Large intestine (tissue), 3 donors: ENCODE measurements at regions not wholly inside any gene's neighbourhood (a gene's known extent, or its start where the extent isn't known, plus 50 kb on each side); places are given as distances from the start of the nearest gene placed in this dataset.
"Not testable (repeated sequence)": the region's sequence is repeated elsewhere in the genome, so short reads cannot be mapped to it uniquely, and the experiment has no call there.

Source experiments
- DNase-seq, 2 donors: peaks; one replicate each; pipeline versions ENCODE4 v3.0.0 to v3.0.0-alpha.2; 2013
- H3K27ac ChIP-seq: one replicate; pipeline ENCODE4 v1.5.1; 2013; ENCODE audit warnings: low read length
- H3K27me3 ChIP-seq: 2 replicates; pipeline ENCODE4 v1.6.1; 2013; ENCODE audit warnings: low read length; ENCODE audit not compliant: control insufficient read depth, insufficient read depth
- H3K36me3 ChIP-seq: 2 replicates; pipeline ENCODE4 v1.6.1; 2013; ENCODE audit warnings: low read length; ENCODE audit not compliant: control insufficient read depth, insufficient read depth
- H3K4me1 ChIP-seq: one replicate; pipeline ENCODE4 v1.6.1; 2013; ENCODE audit warnings: low read length; ENCODE audit not compliant: control insufficient read depth, insufficient read depth
- H3K4me3 ChIP-seq: one replicate; pipeline ENCODE4 v1.5.1; 2013; ENCODE audit warnings: low read length
- H3K9me3 ChIP-seq: one replicate; pipeline ENCODE4 v1.6.1; 2013; ENCODE audit warnings: mild to moderate bottlenecking, low read depth, low read length, moderate library complexity; ENCODE audit not compliant: control insufficient read depth
- WGBS: methylation state at CpG from one replicate; pipeline ENCODE4 v1.1.5; 2013; ENCODE audit warnings: low lambda C conversion rate; ENCODE audit not compliant: insufficient coverage; 5-methylcytosine and 5-hydroxymethylcytosine counted together

GRCh38 chr2:113823716-113824595 lies 65.9 kb upstream of the ACTR3 start:
- Histone ChIP-seq H3K36me3 (no peaks in the 10 kb centered on the region), H3K4me3 (no peak overlapping the region), H3K9me3 (no peaks in the 10 kb centered on the region), H3K27ac (no peak overlapping the region), H3K27me3 (no peaks in the 10 kb centered on the region), H3K4me1 (peaks cover 13% of the 10 kb centered on the region)
- WGBS = 100% methylated on average over 1 of the region's 4 CpGs
- no peak for DNase-seq

DNA sequence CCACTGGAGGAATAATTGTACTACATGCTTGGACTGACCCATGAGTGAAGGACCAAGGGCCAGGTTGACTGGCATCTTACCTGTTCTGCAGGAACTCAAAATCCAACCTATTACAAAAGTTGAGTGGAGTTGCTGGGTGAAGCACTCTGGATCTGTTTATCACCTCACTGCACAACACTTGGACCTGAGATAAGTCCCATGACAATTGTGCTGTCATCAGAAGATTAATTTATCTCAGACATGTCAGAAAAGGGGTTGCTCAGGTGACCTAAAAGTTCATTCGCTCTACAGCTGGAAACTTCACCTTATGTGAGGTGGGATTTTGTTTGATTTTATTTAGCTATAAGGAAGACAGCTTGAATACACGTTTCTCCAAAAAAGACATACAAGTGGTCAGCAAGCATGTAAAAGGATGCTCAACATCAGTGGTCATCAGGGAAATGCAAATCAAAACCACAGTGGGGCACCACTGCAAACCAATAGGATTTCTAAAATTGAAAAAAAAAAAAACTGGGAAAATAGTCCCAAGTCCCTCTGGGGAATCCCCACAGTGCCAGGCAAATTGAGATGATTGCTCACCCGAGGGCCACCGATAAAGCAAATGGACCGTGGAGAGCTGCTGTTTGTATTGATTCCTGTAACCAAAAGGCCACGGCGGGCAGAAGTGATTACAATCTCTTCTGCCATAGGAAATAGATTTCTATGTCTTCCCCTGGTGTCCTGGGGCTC lies 65.8 kb upstream of the SLC35F5 start:
- Histone ChIP-seq H3K9me3 (no peaks in the 10 kb centered on the region), H3K4me1 (peaks cover 15% of the 10 kb centered on the region), H3K4me3 (no peak overlapping the region), H3K27me3 (no peaks in the 10 kb centered on the region), H3K36me3 (no peaks in the 10 kb centered on the region), H3K27ac (no peak overlapping the region)
- 71% methylated on average over 1 of the region's 7 CpGs for WGBS
- DNase-seq = no peak

- H3K4me3 ChIP-seq = no peak overlapping the region
- WGBS = no CpG with 5 or more reads among the region's 10 CpGs
- no peaks in the 10 kb centered on the region for H3K27me3 ChIP-seq
- no peaks in the 10 kb centered on the region for H3K36me3 ChIP-seq
- peak overlapping the region; percentile 59 for H3K27ac ChIP-seq
- peak; percentile 79 to 92 for DNase-seq
- peaks cover 15% of the 10 kb centered on the region for H3K4me1 ChIP-seq
- H3K9me3 ChIP-seq = no peaks in the 10 kb centered on the region
Measured at GRCh38 chr2:113818382-113818951, 62.0 kb upstream of the SLC35F5 start.

DNA sequence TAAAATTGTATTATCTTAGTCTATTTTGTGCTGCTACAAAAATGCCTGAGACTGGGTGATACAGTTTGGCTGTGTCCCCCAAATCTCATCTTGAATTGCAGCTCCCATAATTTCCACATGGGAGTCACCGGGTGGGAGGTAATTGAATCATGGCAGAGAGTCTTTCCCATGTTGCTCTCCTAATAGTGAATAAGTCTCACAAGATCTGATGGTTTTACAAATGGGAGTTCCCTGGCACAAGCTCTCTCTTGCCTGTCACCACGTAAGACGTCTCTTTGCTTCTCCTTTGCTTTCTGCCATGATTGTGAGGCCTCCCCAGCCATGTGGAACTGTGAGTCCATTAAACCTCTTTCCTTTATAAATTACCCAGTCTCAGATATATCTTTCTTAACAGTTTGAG lies 57.0 kb upstream of the SLC35F5 start:
- H3K9me3 ChIP-seq, H3K27ac ChIP-seq, H3K36me3 ChIP-seq, DNase-seq, H3K27me3 ChIP-seq, H3K4me3 ChIP-seq, H3K4me1 ChIP-seq: not testable (repeated sequence)
- no CpG with 5 or more reads among the region's 3 CpGs for WGBS

GRCh38 chr2:113812204-113812603 lies 55.8 kb upstream of the SLC35F5 start:
- Histone ChIP-seq H3K27ac (no peak overlapping the region), H3K4me3 (no peak overlapping the region), H3K27me3 (no peaks in the 10 kb centered on the region), H3K9me3 (no peaks in the 10 kb centered on the region), H3K36me3 (no peaks in the 10 kb centered on the region), H3K4me1 (no peaks in the 10 kb centered on the region)
- DNase-seq = no peak
- 75% methylated on average over 4 of the region's 4 CpGs for WGBS

GRCh38 chr2:113809076-113809736 lies 52.8 kb upstream of the SLC35F5 start:
- Histone ChIP-seq H3K9me3 (no peaks in the 10 kb centered on the region), H3K27ac (no peak overlapping the region), H3K4me3 (no peak overlapping the region), H3K36me3 (no peaks in the 10 kb centered on the region), H3K27me3 (no peaks in the 10 kb centered on the region), H3K4me1 (peaks cover 9% of the 10 kb centered on the region)
- no peak for DNase-seq
- WGBS = no CpG with 5 or more reads among the region's 5 CpGs

DNA sequence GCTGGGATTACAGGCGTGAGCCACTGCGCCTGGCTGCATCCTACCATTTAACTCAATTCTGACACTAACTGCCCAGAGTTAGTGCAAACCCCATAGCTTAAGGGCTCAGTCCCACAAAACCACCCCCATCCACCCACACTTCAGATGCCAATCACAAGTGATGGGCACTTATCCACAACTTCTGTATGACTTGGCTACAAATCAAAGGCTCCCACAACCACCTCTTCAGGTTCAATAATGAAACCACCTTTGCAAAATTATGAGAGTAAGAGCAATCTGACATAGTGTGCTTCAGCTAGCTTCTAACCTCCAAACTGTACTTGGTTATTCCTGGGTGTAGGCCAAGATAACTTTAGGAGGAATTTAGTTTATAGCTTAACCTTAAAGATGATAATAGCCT lies 51.3 kb upstream of the SLC35F5 start:
- Histone ChIP-seq H3K27me3 (no peaks in the 10 kb centered on the region), H3K36me3 (no peaks in the 10 kb centered on the region), H3K27ac (no peak overlapping the region), H3K4me3 (no peak overlapping the region), H3K9me3 (no peaks in the 10 kb centered on the region), H3K4me1 (peaks cover 9% of the 10 kb centered on the region)
- no peak for DNase-seq
- no CpG with 5 or more reads among the region's 2 CpGs for WGBS

- H3K36me3 ChIP-seq = no peaks in the 10 kb centered on the region
- H3K4me1 ChIP-seq = peaks cover 9% of the 10 kb centered on the region
- no peak overlapping the region for H3K4me3 ChIP-seq
- WGBS = 100% methylated on average over 1 of the region's 8 CpGs
- peak overlapping the region; percentile 90 for H3K27ac ChIP-seq
- DNase-seq = peak; percentile 66 to 78
- H3K27me3 ChIP-seq = no peaks in the 10 kb centered on the region
- no peaks in the 10 kb centered on the region for H3K9me3 ChIP-seq
Measured at GRCh38 chr2:113806217-113806913, 49.9 kb upstream of the SLC35F5 start.
